OCI-LY1 (cell line): ENCODE measurements at regions not wholly inside any gene's neighbourhood (a gene's known extent, or its start where the extent isn't known, plus 50 kb on each side); places are given as distances from the start of the nearest gene placed in this dataset.

ENCODE experiments used
- EZH2 ChIP-seq: fragments of 200-600 bp; sonication (generic), shearing (Covaris generic); IDR thresholded peaks from 2 replicates; pipeline ENCODE4 v1.8.0; 2017; ENCODE audit warnings: borderline replicate concordance, mixed run types, mild to moderate bottlenecking, antibody characterized with exemption, low read length, moderate library complexity, mixed read lengths
- TF ChIP-seq, protein P1 (sequence below): fragments of 200-600 bp; sonication (generic), shearing (Covaris generic); IDR thresholded peaks from 2 replicates; pipeline ENCODE4 v1.5.1; 2017; ENCODE audit warnings: mild to moderate bottlenecking, antibody characterized with exemption, low read length, moderate library complexity, mixed read lengths

DNA sequence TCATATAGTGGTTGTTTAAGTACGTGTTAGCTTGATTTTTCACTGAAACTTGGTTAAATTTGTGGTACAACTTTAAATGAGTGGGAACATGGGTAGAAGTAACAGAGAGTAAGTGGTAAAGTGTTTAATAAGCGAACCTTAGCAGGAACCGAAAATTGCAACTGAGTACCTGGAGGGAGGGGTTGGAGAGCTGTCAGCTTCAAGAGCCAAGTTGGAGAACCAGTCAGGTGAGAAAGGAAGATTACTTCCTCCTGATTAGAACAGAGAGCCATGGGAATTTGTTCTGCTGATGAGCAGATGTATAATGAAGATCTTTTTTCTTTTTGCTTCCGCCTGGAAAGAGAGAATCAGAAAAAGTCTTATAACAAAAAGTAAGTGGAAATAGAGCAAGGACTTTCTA lies 158.4 kb upstream of the CDH7 start:
- TF ChIP-seq, protein P1, sequence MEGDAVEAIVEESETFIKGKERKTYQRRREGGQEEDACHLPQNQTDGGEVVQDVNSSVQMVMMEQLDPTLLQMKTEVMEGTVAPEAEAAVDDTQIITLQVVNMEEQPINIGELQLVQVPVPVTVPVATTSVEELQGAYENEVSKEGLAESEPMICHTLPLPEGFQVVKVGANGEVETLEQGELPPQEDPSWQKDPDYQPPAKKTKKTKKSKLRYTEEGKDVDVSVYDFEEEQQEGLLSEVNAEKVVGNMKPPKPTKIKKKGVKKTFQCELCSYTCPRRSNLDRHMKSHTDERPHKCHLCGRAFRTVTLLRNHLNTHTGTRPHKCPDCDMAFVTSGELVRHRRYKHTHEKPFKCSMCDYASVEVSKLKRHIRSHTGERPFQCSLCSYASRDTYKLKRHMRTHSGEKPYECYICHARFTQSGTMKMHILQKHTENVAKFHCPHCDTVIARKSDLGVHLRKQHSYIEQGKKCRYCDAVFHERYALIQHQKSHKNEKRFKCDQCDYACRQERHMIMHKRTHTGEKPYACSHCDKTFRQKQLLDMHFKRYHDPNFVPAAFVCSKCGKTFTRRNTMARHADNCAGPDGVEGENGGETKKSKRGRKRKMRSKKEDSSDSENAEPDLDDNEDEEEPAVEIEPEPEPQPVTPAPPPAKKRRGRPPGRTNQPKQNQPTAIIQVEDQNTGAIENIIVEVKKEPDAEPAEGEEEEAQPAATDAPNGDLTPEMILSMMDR, result no peak
- no peak for TF ChIP-seq EZH2
